ENCODE measurements at regions not wholly inside any gene's neighbourhood (a gene's known extent, or its start where the extent isn't known, plus 50 kb on each side); places are given as distances from the start of the nearest gene placed in this dataset.

DNA sequence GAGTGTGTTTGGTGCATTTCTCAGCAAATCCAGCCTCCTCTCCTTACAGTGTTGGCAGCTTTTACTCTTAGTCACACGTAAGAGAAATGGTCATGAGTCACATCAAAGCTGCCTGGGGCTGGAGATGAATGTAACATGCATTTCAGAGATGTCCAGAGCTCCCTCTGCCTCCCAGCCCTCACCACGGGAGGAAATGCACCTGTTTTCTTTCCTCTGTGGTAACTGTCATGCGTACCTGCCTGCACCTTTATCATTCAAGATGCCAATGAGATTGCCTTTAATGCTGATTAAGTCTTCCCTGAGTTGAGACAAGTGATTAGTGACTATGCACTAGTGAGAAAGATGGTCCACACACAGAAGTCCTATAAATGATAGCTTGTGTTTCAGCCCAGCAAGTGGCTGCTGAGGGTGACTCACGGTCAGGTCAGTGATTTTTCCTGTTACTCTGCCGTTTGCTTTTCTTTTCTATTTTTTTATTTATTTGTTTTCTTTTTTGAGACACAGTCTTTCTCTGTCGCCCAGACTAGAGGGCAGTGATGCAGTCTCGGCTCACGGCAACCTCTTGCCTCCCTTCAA is 277.3 kb upstream of the FMN2 start:
- H3K4me3 ChIP-seq (ENCODE audit: control insufficient read depth in 2 of 3, extremely low read depth in 1 of 3, insufficient read depth in 2 of 3, low read depth in 1 of 3, low read length in 3 of 3) = no peak overlapping the region
- no peak overlapping the region for H2AFZ ChIP-seq (ENCODE audit: control insufficient read depth, low read length)
- no peak overlapping the region for H3K9ac ChIP-seq (ENCODE audit: control insufficient read depth, extremely low read depth, insufficient read depth, low read length)

GRCh38 chr1:239815074-239815473 is 276.6 kb upstream of the FMN2 start:
- no peak overlapping the region for H3K9ac ChIP-seq (ENCODE audit: control insufficient read depth, extremely low read depth, insufficient read depth, low read length)
- DNase-seq (ENCODE audit: low read depth, low spot score) (no peak), FAIRE-seq (no peak)
- TF ChIP-seq EZH2 (IDR thresholded peaks at IDR 0.05; ENCODE audit: low read length) (no peak), CTCF (optimal IDR thresholded peaks at IDR 0.05 in 1 of 3, IDR thresholded peaks at IDR 0.05 in 1 of 3, conservative IDR thresholded peaks at IDR 0.05 in 1 of 3; ENCODE audit: extremely low read depth in 1 of 3, insufficient read depth in 2 of 3, low read length in 3 of 3) (no peak)
- H4K20me1 ChIP-seq (ENCODE audit: control insufficient read depth, extremely low read depth, insufficient read depth, low read length) = no peaks in the 10 kb centered on the region
- dilution Hi-C loops (cut with MboI; ENCODE audit: extremely low pct_ligation_motif_present, low sequenced_read_pairs) = no loop called here
- H2AFZ ChIP-seq (ENCODE audit: control insufficient read depth, low read length) = no peak overlapping the region
- H3K27me3 ChIP-seq (ENCODE audit: control insufficient read depth, extremely low read depth, insufficient read depth, low read length) = no peaks in the 10 kb centered on the region
- H3K9me3 ChIP-seq (ENCODE audit: control insufficient read depth, low read depth, low read length) = no peaks in the 10 kb centered on the region
- no peaks in the 10 kb centered on the region for H3K79me2 ChIP-seq (ENCODE audit: control insufficient read depth, insufficient read depth, low read length)
- no peak overlapping the region for H3K4me3 ChIP-seq (ENCODE audit: control insufficient read depth in 2 of 3, extremely low read depth in 1 of 3, insufficient read depth in 2 of 3, low read depth in 1 of 3, low read length in 3 of 3)
- no peaks in the 10 kb centered on the region for H3K4me1 ChIP-seq (ENCODE audit: control insufficient read depth, extremely low read depth, insufficient read depth, low read length)
- H3K36me3 ChIP-seq (ENCODE audit: control insufficient read depth in 2 of 2, extremely low read depth in 1 of 2, insufficient read depth in 2 of 2, low read length in 2 of 2) = no peaks in the 10 kb centered on the region
- H3K4me2 ChIP-seq (ENCODE audit: control insufficient read depth, extremely low read depth, insufficient read depth, low read depth, low read length) = no peak overlapping the region
- no peaks in the 10 kb centered on the region for H3K9me1 ChIP-seq (ENCODE audit: control insufficient read depth, extremely low read depth, insufficient read depth, low read length)
- no peak overlapping the region for H3K27ac ChIP-seq (ENCODE audit: control insufficient read depth, insufficient read depth, low read length)

More for the DNA sequence above, 277.3 kb upstream of the FMN2 start:
- DNase-seq (ENCODE audit: low read depth, low spot score) (no peak), FAIRE-seq (no peak)
- H3K27ac ChIP-seq (ENCODE audit: control insufficient read depth, insufficient read depth, low read length) = no peak overlapping the region
- H3K4me2 ChIP-seq (ENCODE audit: control insufficient read depth, extremely low read depth, insufficient read depth, low read depth, low read length) = no peak overlapping the region
- H3K9me1 ChIP-seq (ENCODE audit: control insufficient read depth, extremely low read depth, insufficient read depth, low read length) = no peaks in the 10 kb centered on the region
- H3K4me1 ChIP-seq (ENCODE audit: control insufficient read depth, extremely low read depth, insufficient read depth, low read length) = no peaks in the 10 kb centered on the region
- H3K79me2 ChIP-seq (ENCODE audit: control insufficient read depth, insufficient read depth, low read length) = no peaks in the 10 kb centered on the region
- no peak for TF ChIP-seq EZH2 (IDR thresholded peaks at IDR 0.05; ENCODE audit: low read length)
- no peak for TF ChIP-seq CTCF (optimal IDR thresholded peaks at IDR 0.05 in 1 of 3, IDR thresholded peaks at IDR 0.05 in 1 of 3, conservative IDR thresholded peaks at IDR 0.05 in 1 of 3; ENCODE audit: extremely low read depth in 1 of 3, insufficient read depth in 2 of 3, low read length in 3 of 3)
- no peaks in the 10 kb centered on the region for H4K20me1 ChIP-seq (ENCODE audit: control insufficient read depth, extremely low read depth, insufficient read depth, low read length)
- no peaks in the 10 kb centered on the region for H3K27me3 ChIP-seq (ENCODE audit: control insufficient read depth, extremely low read depth, insufficient read depth, low read length)
- no peaks in the 10 kb centered on the region for H3K36me3 ChIP-seq (ENCODE audit: control insufficient read depth in 2 of 2, extremely low read depth in 1 of 2, insufficient read depth in 2 of 2, low read length in 2 of 2)
- no peaks in the 10 kb centered on the region for H3K9me3 ChIP-seq (ENCODE audit: control insufficient read depth, low read depth, low read length)
- dilution Hi-C loops (cut with MboI; ENCODE audit: extremely low pct_ligation_motif_present, low sequenced_read_pairs) = no loop called here

Data from keratinocyte (primary cell).